ENCODE measurements at regions not wholly inside any gene's neighbourhood (a gene's known extent, or its start where the extent isn't known, plus 50 kb on each side); places are given as distances from the start of the nearest gene placed in this dataset.

DNA sequence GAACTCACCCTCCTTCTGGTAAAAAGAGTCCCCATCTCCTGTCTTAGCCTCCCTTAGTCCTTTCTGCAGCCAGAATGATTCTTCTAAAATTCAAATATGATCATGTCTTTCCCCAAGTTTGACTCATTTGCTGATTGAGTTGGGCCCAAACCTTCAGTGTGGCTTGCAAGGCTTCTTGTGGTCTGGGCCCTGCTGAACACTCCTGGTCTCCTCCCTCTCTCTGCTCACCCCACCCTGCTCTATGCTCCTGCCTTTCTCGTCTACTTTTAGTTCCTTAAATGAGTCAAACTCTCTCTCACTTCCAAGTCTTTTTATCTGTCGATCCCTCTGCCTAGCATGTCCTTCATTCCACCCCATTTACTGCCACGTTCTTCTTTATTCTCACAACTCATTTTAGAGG lies 72.6 kb downstream of the CCR1 start (continued):
- TF ChIP-seq GTF2I (CRISPR knock-in tag; conservative IDR thresholded peaks at IDR 0.05): no peak
- no peak for TF ChIP-seq NR1H2 (CRISPR knock-in tag; IDR thresholded peaks at IDR 0.05)
- no peak for TF ChIP-seq FOXK1 (CRISPR knock-in tag; IDR thresholded peaks at IDR 0.05)
- TF ChIP-seq ZNF263 (CRISPR knock-in tag; IDR thresholded peaks at IDR 0.05; ENCODE audit: low read depth): no peak
- TF ChIP-seq, protein P1, sequence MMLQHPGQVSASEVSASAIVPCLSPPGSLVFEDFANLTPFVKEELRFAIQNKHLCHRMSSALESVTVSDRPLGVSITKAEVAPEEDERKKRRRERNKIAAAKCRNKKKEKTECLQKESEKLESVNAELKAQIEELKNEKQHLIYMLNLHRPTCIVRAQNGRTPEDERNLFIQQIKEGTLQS (CRISPR knock-in tag; conservative IDR thresholded peaks at IDR 0.05): no peak
- no peak for TF ChIP-seq HMGA2 (CRISPR knock-in tag; IDR thresholded peaks at IDR 0.05)
- TF ChIP-seq FOXJ3 (CRISPR knock-in tag; IDR thresholded peaks at IDR 0.05; ENCODE audit: borderline replicate concordance): no peak

DNA sequence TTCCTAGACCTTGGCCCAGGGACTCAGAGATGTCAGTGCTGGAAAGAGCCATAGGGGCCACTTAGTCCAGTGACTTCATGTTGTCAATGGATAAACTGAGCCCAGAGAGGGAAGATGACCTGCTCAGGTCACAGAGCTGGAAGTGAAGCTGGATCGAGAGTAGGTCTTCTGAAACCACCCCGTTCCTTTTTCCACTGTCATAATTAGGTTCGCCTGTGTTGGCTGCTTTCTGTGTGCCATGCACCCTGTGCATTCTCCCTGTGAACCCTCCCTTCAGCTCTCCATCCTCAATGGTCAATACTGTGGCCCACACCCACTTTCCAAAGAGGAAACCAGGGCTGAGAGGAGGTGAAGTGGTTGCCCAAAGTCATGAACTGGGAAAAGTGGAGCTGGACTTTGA lies 74.8 kb downstream of the CCR1 start:
- Mint-ChIP-seq H3K36me3 (no peaks in the 10 kb centered on the region), H3K4me3 (no peak overlapping the region), H3K27ac (no peak overlapping the region), H3K27me3 (ENCODE audit: low read depth) (no peaks in the 10 kb centered on the region; the same call in 1 of the 2 replicates), H3K9me3 (no peaks in the 10 kb centered on the region), H3K4me1 (no peaks in the 10 kb centered on the region)
- ChIA-PET POLR2A (no interaction called here), CTCF (interaction anchor here (0.8 kb wide), 1 partner anchor 54 kb away, joined by 3 read pairs; no protein-coding TSS in a partner anchor)
- ATAC-seq: no peak
- DNase-seq (ENCODE audit: low spot score): no peak
- no peak for TF ChIP-seq ESRRA (CRISPR knock-in tag; IDR thresholded peaks at IDR 0.05; ENCODE audit: borderline replicate concordance)
- TF ChIP-seq ZNF671 (CRISPR knock-in tag; IDR thresholded peaks at IDR 0.05): no peak
- no peak for TF ChIP-seq CBFB (CRISPR knock-in tag; IDR thresholded peaks at IDR 0.05; ENCODE audit: low read depth)
- TF ChIP-seq, protein P2, sequence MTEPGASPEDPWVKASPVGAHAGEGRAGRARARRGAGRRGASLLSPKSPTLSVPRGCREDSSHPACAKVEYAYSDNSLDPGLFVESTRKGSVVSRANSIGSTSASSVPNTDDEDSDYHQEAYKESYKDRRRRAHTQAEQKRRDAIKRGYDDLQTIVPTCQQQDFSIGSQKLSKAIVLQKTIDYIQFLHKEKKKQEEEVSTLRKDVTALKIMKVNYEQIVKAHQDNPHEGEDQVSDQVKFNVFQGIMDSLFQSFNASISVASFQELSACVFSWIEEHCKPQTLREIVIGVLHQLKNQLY (CRISPR knock-in tag; IDR thresholded peaks at IDR 0.05): no peak
- TF ChIP-seq, protein P3, sequence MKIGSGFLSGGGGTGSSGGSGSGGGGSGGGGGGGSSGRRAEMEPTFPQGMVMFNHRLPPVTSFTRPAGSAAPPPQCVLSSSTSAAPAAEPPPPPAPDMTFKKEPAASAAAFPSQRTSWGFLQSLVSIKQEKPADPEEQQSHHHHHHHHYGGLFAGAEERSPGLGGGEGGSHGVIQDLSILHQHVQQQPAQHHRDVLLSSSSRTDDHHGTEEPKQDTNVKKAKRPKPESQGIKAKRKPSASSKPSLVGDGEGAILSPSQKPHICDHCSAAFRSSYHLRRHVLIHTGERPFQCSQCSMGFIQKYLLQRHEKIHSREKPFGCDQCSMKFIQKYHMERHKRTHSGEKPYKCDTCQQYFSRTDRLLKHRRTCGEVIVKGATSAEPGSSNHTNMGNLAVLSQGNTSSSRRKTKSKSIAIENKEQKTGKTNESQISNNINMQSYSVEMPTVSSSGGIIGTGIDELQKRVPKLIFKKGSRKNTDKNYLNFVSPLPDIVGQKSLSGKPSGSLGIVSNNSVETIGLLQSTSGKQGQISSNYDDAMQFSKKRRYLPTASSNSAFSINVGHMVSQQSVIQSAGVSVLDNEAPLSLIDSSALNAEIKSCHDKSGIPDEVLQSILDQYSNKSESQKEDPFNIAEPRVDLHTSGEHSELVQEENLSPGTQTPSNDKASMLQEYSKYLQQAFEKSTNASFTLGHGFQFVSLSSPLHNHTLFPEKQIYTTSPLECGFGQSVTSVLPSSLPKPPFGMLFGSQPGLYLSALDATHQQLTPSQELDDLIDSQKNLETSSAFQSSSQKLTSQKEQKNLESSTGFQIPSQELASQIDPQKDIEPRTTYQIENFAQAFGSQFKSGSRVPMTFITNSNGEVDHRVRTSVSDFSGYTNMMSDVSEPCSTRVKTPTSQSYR (CRISPR knock-in tag; IDR thresholded peaks at IDR 0.05): no peak
- TF ChIP-seq, protein P4, sequence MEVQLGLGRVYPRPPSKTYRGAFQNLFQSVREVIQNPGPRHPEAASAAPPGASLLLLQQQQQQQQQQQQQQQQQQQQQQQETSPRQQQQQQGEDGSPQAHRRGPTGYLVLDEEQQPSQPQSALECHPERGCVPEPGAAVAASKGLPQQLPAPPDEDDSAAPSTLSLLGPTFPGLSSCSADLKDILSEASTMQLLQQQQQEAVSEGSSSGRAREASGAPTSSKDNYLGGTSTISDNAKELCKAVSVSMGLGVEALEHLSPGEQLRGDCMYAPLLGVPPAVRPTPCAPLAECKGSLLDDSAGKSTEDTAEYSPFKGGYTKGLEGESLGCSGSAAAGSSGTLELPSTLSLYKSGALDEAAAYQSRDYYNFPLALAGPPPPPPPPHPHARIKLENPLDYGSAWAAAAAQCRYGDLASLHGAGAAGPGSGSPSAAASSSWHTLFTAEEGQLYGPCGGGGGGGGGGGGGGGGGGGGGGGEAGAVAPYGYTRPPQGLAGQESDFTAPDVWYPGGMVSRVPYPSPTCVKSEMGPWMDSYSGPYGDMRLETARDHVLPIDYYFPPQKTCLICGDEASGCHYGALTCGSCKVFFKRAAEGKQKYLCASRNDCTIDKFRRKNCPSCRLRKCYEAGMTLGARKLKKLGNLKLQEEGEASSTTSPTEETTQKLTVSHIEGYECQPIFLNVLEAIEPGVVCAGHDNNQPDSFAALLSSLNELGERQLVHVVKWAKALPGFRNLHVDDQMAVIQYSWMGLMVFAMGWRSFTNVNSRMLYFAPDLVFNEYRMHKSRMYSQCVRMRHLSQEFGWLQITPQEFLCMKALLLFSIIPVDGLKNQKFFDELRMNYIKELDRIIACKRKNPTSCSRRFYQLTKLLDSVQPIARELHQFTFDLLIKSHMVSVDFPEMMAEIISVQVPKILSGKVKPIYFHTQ (CRISPR knock-in tag; IDR thresholded peaks at IDR 0.05): no peak

DNA sequence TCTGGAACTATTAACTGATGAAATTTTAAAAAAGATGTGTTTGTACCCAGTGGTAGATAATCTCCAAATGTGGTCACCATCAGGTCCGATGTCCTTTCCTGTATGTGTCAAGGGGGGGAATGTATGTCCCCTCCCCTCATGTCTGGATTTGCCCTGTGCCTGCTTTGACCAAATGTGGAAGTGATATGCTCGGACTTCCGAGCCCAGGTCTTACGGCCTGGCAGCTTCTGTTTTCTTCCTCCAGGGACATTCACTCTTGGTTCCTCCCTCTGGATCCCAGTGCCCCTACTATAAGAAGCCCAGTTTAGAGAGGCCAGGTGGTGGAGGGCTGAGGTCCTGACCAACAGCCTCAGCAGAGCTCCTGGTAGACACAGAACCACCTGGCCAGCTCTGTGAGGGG lies 75.5 kb downstream of the CCR1 start:
- H3K36me3 Mint-ChIP-seq: no peaks in the 10 kb centered on the region
- TF ChIP-seq EMX1 (CRISPR knock-in tag; IDR thresholded peaks at IDR 0.05) (no peak), NR2C2 (CRISPR knock-in tag; IDR thresholded peaks at IDR 0.05) (no peak), ZNF138 (CRISPR knock-in tag; conservative IDR thresholded peaks at IDR 0.05) (no peak), TCF7 (CRISPR knock-in tag; IDR thresholded peaks at IDR 0.05; ENCODE audit: low read depth) (no peak), TEAD1 (CRISPR knock-in tag; IDR thresholded peaks at IDR 0.05) (no peak), CBFB (CRISPR knock-in tag; IDR thresholded peaks at IDR 0.05; ENCODE audit: low read depth) (no peak), GTF2I (CRISPR knock-in tag; conservative IDR thresholded peaks at IDR 0.05) (no peak)
- TF ChIP-seq, protein P5, sequence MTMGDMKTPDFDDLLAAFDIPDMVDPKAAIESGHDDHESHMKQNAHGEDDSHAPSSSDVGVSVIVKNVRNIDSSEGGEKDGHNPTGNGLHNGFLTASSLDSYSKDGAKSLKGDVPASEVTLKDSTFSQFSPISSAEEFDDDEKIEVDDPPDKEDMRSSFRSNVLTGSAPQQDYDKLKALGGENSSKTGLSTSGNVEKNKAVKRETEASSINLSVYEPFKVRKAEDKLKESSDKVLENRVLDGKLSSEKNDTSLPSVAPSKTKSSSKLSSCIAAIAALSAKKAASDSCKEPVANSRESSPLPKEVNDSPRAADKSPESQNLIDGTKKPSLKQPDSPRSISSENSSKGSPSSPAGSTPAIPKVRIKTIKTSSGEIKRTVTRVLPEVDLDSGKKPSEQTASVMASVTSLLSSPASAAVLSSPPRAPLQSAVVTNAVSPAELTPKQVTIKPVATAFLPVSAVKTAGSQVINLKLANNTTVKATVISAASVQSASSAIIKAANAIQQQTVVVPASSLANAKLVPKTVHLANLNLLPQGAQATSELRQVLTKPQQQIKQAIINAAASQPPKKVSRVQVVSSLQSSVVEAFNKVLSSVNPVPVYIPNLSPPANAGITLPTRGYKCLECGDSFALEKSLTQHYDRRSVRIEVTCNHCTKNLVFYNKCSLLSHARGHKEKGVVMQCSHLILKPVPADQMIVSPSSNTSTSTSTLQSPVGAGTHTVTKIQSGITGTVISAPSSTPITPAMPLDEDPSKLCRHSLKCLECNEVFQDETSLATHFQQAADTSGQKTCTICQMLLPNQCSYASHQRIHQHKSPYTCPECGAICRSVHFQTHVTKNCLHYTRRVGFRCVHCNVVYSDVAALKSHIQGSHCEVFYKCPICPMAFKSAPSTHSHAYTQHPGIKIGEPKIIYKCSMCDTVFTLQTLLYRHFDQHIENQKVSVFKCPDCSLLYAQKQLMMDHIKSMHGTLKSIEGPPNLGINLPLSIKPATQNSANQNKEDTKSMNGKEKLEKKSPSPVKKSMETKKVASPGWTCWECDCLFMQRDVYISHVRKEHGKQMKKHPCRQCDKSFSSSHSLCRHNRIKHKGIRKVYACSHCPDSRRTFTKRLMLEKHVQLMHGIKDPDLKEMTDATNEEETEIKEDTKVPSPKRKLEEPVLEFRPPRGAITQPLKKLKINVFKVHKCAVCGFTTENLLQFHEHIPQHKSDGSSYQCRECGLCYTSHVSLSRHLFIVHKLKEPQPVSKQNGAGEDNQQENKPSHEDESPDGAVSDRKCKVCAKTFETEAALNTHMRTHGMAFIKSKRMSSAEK (CRISPR knock-in tag; IDR thresholded peaks at IDR 0.05; ENCODE audit: borderline replicate concordance): no peak
- TF ChIP-seq, protein P6, sequence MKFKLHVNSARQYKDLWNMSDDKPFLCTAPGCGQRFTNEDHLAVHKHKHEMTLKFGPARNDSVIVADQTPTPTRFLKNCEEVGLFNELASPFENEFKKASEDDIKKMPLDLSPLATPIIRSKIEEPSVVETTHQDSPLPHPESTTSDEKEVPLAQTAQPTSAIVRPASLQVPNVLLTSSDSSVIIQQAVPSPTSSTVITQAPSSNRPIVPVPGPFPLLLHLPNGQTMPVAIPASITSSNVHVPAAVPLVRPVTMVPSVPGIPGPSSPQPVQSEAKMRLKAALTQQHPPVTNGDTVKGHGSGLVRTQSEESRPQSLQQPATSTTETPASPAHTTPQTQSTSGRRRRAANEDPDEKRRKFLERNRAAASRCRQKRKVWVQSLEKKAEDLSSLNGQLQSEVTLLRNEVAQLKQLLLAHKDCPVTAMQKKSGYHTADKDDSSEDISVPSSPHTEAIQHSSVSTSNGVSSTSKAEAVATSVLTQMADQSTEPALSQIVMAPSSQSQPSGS (CRISPR knock-in tag; IDR thresholded peaks at IDR 0.05; ENCODE audit: borderline replicate concordance, low read depth): no peak
- no peak overlapping the region for H3K4me3 Mint-ChIP-seq
- ChIA-PET POLR2A (interaction anchor here (0.5 kb wide), 1 partner anchor 339 kb away, joined by 3 read pairs; no protein-coding TSS in a partner anchor), CTCF (no interaction called here)
- H3K9me3 Mint-ChIP-seq: no peaks in the 10 kb centered on the region
- no peaks in the 10 kb centered on the region for H3K4me1 Mint-ChIP-seq
- H3K27ac Mint-ChIP-seq: no peak overlapping the region
- ATAC-seq (no peak), DNase-seq (ENCODE audit: low spot score) (no peak)
- no peaks in the 10 kb centered on the region; the same call in 1 of the 2 replicates for H3K27me3 Mint-ChIP-seq (ENCODE audit: low read depth)
